GM12891 (cell line): ENCODE measurements at regions not wholly inside any gene's neighbourhood (a gene's known extent, or its start where the extent isn't known, plus 50 kb on each side); places are given as distances from the start of the nearest gene placed in this dataset.

Experiments
- POLR2A ChIP-seq: IDR thresholded peaks from 2 replicates; pipeline ENCODE4 v1.6.1; 2011; ENCODE audit warnings: low read depth, low read length, control low read depth
- POLR2AphosphoS5 ChIP-seq: IDR thresholded peaks from 2 replicates; pipeline ENCODE4 v1.6.1; 2011; ENCODE audit warnings: low read depth, low read length, control low read depth
- POU2F2 ChIP-seq: IDR thresholded peaks from 2 replicates; pipeline ENCODE4 v1.6.1; 2011; ENCODE audit warnings: low read depth, mild to moderate bottlenecking, control low read depth, low read length, moderate library complexity
- SPI1 ChIP-seq: IDR thresholded peaks from 2 replicates; pipeline ENCODE4 v1.6.1; 2011; ENCODE audit warnings: low read depth, low read length, control low read depth
- TAF1 ChIP-seq: IDR thresholded peaks from 2 replicates; pipeline ENCODE4 v1.6.1; 2011; ENCODE audit warnings: low read depth, low read length, control low read depth

DNA sequence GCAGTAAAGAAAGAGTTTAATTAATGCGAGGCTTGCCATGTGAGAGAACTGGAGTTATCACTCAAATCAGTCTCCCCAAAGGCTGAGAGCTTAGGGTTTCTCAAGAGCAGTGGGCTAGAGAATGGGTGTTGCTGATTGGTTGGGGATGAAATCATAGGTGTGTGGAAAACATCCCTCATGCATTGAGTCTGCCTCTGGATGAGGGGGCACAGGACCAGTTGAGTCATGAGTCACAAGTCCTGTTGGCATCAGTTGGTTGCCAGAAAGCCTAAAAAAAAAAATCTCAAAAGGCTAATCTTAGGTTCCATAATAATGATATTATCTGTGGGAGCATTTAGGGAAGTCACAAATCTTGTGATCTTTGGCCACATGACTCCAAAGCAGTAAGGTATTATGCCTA, 800.3 kb downstream of the TUSC7 start:
- TF ChIP-seq POLR2A (no peak), POU2F2 (no peak), POLR2AphosphoS5 (no peak), SPI1 (no peak), TAF1 (no peak)
